Transverse colon (tissue), 3 donors: ENCODE measurements at regions not wholly inside any gene's neighbourhood (a gene's known extent, or its start where the extent isn't known, plus 50 kb on each side); places are given as distances from the start of the nearest gene placed in this dataset.

Experiments used
- CTCF ChIP-seq, 5 experiments: fragments of 200-600 bp in 3 of 5; fragments of 450-650 bp in 2 of 5; sonication (generic) in 3 of 5; IDR thresholded peaks; 1 replicate in 2 of 5; 2 replicates in 3 of 5; pipeline ENCODE4 v1.5.1; 2016 to 2017; ENCODE audit warnings: antibody characterized with exemption in 5 of 5, inconsistent platforms in 3 of 5, mild to moderate bottlenecking in 2 of 5, moderate library complexity in 1 of 5
- POLR2A ChIP-seq: fragments of 450-650 bp; IDR thresholded peaks from one replicate; pipeline ENCODE4 v1.6.1; 2016; ENCODE audit warnings: antibody characterized with exemption, mild to moderate bottlenecking, moderate library complexity

- TF ChIP-seq CTCF (IDR thresholded peaks at IDR 0.05) (no peak), POLR2A (no peak)
Measured at GRCh38 chr1:2926447-2927055, 94.7 kb upstream of the ACTRT2 start.
